ENCODE measurements at regions not wholly inside any gene's neighbourhood (a gene's known extent, or its start where the extent isn't known, plus 50 kb on each side); places are given as distances from the start of the nearest gene placed in this dataset.

GRCh38 chr13:34816908-34817665 lies 125.0 kb upstream of the NBEA start:
- no peak for DNase-seq (ENCODE audit: low spot score)

GRCh38 chr13:34822650-34823049 lies 119.4 kb upstream of the NBEA start:
- no peak for DNase-seq (ENCODE audit: low spot score)

- DNase-seq (ENCODE audit: low spot score): no peak
Measured at GRCh38 chr13:34826432-34826831, 115.6 kb upstream of the NBEA start.

- no peak for DNase-seq (ENCODE audit: low spot score)
Measured at GRCh38 chr13:34833562-34834182, 108.4 kb upstream of the NBEA start.

GRCh38 chr13:34842466-34842865 lies 99.6 kb upstream of the NBEA start:
- no peak for DNase-seq (ENCODE audit: low spot score)

GRCh38 chr13:34847766-34848165 lies 94.3 kb upstream of the NBEA start:
- DNase-seq (ENCODE audit: low spot score): no peak

- DNase-seq (ENCODE audit: low spot score): no peak
Measured at GRCh38 chr13:34849406-34849805, 92.7 kb upstream of the NBEA start.

GRCh38 chr13:34853161-34853560 lies 88.9 kb upstream of the NBEA start:
- DNase-seq (ENCODE audit: low spot score): no peak

GRCh38 chr13:34857558-34858325 lies 84.3 kb upstream of the NBEA start:
- no peak for DNase-seq (ENCODE audit: low spot score)

GRCh38 chr13:34862311-34862710 lies 79.8 kb upstream of the NBEA start:
- DNase-seq (ENCODE audit: low spot score): no peak

GRCh38 chr13:34862716-34863115 lies 79.4 kb upstream of the NBEA start:
- no peak for DNase-seq (ENCODE audit: low spot score)

- DNase-seq (ENCODE audit: low spot score): no peak
Measured at GRCh38 chr13:34863360-34864135, 78.5 kb upstream of the NBEA start.

- DNase-seq (ENCODE audit: low spot score): no peak
Measured at GRCh38 chr13:34864671-34865070, 77.4 kb upstream of the NBEA start.

GRCh38 chr13:34867590-34867989 lies 74.5 kb upstream of the NBEA start:
- no peak for DNase-seq (ENCODE audit: low spot score)

GRCh38 chr13:34868733-34869132 lies 73.3 kb upstream of the NBEA start:
- no peak for DNase-seq (ENCODE audit: low spot score)

- no peak for DNase-seq (ENCODE audit: low spot score)
Measured at GRCh38 chr13:34869696-34870095, 72.4 kb upstream of the NBEA start.

GRCh38 chr13:34878329-34878728 lies 63.7 kb upstream of the NBEA start:
- DNase-seq (ENCODE audit: low spot score): no peak

GRCh38 chr13:34879851-34880250 lies 62.2 kb upstream of the NBEA start:
- DNase-seq (ENCODE audit: low spot score): no peak

- DNase-seq (ENCODE audit: low spot score): no peak
Measured at GRCh38 chr13:34881494-34881893, 60.6 kb upstream of the NBEA start.

- DNase-seq (ENCODE audit: low spot score): no peak
Measured at GRCh38 chr13:34883396-34883795, 58.7 kb upstream of the NBEA start.

GRCh38 chr13:34884366-34884765 lies 57.7 kb upstream of the NBEA start:
- DNase-seq (ENCODE audit: low spot score): no peak

- no peak for DNase-seq (ENCODE audit: low spot score)
Measured at GRCh38 chr13:34886121-34886875, 55.8 kb upstream of the NBEA start.

Data from cerebellar cortex (tissue), 1 donor.